HepG2 (cell line): ENCODE measurements at regions not wholly inside any gene's neighbourhood (a gene's known extent, or its start where the extent isn't known, plus 50 kb on each side); places are given as distances from the start of the nearest gene placed in this dataset.

Source experiments
- ATAC-seq: fragments of 200-7000 bp; cut with Tn5 transposase; 3 replicates; pipeline ENCODE4 v1.9.1; 2020; ENCODE audit warnings: mild to moderate bottlenecking, moderate library complexity
- BruUV-seq: library from RNA; stranded (reverse); fragments of 400-500 nt; replicated peaks from 2 replicates; lab custom pipeline; 2021; lab: Mats Ljungman, UMichigan
- CTCF ChIA-PET: fragments of 300-600 bp; formaldehyde crosslinking; extraction: SDS; loops from one replicate; lab custom pipeline; 2021; ENCODE audit warnings: low total read pairs, inconsistent platforms, low intra/inter-chr PET ratio; lab: Yijun Ruan, JAX
- POLR2A ChIA-PET: fragments of 350-600 bp; sonication (Branson Sonifier 250); formaldehyde crosslinking; loops from one replicate; lab custom pipeline; 2020; ENCODE audit warnings: antibody characterized with exemption, inconsistent platforms; lab: Yijun Ruan, JAX
- DNase-seq: peaks from one replicate; pipeline ENCODE4 v3.0.0-alpha.2; 2015; ENCODE audit warnings: low spot score
- FAIRE-seq: peaks from 3 replicates; lab custom pipeline; 2011; peaks lifted over from hg19 to GRCh38; lab: Jason Lieb, UNC
- H2AFZ ChIP-seq: one replicate; pipeline ENCODE4 v1.6.1; 2011; ENCODE audit warnings: low read length, inconsistent platforms
- H3K27ac ChIP-seq: fragments of 300-600 bp; 3 replicates; pipeline ENCODE4 v1.8.0; 2011; ENCODE audit warnings: mixed run types, mild to moderate bottlenecking, mixed read lengths, low read length, inconsistent platforms; ENCODE audit not compliant: insufficient read depth; ENCODE audit errors: extremely low read length
- H3K27me3 ChIP-seq, 2 experiments: fragments of 200-600 bp in 1 of 2; 2 replicates in 1 of 2; 3 replicates in 1 of 2; pipeline versions ENCODE4 v1.6.0 to v1.8.0; 2011; ENCODE audit warnings: low read length in 2 of 2, mild to moderate bottlenecking in 2 of 2, moderate library complexity in 2 of 2, inconsistent platforms in 1 of 2; ENCODE audit not compliant: insufficient read depth in 2 of 2, control insufficient read depth in 1 of 2
- H3K36me3 ChIP-seq, 2 experiments: fragments of 200-600 bp in 1 of 2; replicated peaks in 1 of 2; 2 replicates in 1 of 2; 3 replicates in 1 of 2; pipeline versions ENCODE4 v1.5.1 to v1.8.0; 2011; ENCODE audit warnings: low read length in 2 of 2, inconsistent platforms in 1 of 2; ENCODE audit not compliant: insufficient read depth in 2 of 2, control insufficient read depth in 1 of 2
- H3K4me1 ChIP-seq: 2 replicates; pipeline ENCODE4 v1.5.1; 2012; ENCODE audit warnings: low read length, inconsistent platforms; ENCODE audit not compliant: insufficient read depth
- H3K4me2 ChIP-seq: 2 replicates; pipeline ENCODE4 v1.6.0; 2011; ENCODE audit warnings: low read depth, low read length, inconsistent platforms
- H3K4me3 ChIP-seq, 3 experiments: fragments of 200-600 bp in 1 of 3; sonication (generic), shearing (Covaris generic) in 1 of 3; replicated peaks in 1 of 3; 2 replicates each; pipeline ENCODE4 v1.5.1; 2011 to 2016; ENCODE audit warnings: low read length in 3 of 3, inconsistent platforms in 2 of 3, low read depth in 2 of 3, mild to moderate bottlenecking in 2 of 3, control low read depth in 1 of 3, mixed read lengths in 1 of 3; ENCODE audit not compliant: insufficient read depth in 1 of 3
- H3K79me2 ChIP-seq: one replicate; pipeline ENCODE4 v1.6.1; 2011; ENCODE audit warnings: low read length, inconsistent platforms; ENCODE audit not compliant: insufficient read depth
- H3K9ac ChIP-seq: 2 replicates; pipeline ENCODE4 v1.6.0; 2011; ENCODE audit warnings: mild to moderate bottlenecking, low read depth, low read length, inconsistent platforms; ENCODE audit not compliant: insufficient read depth
- H3K9me3 ChIP-seq: 2 replicates; pipeline ENCODE4 v1.5.1; 2012; ENCODE audit warnings: mild to moderate bottlenecking, low read length
- H4K20me1 ChIP-seq: 2 replicates; pipeline ENCODE4 v1.6.0; 2011; ENCODE audit warnings: inconsistent platforms, mild to moderate bottlenecking, low read length, moderate library complexity; ENCODE audit not compliant: insufficient read depth
- CREBL2 ChIP-seq: sonication (generic); formaldehyde crosslinking; IDR thresholded peaks from 2 replicates; pipeline ENCODE4 v1.8.1; 2023; ENCODE audit warnings: missing genetic modification reagents, mild to moderate bottlenecking, borderline replicate concordance
- HDAC1 ChIP-seq: sonication (generic); formaldehyde crosslinking; IDR thresholded peaks from 2 replicates; pipeline ENCODE4 v1.5.1; 2020; ENCODE audit warnings: mild to moderate bottlenecking, missing genetic modification reagents
- HOXA7 ChIP-seq: sonication (generic); formaldehyde crosslinking; IDR thresholded peaks from 2 replicates; pipeline ENCODE4 v1.8.1; 2022; ENCODE audit warnings: mild to moderate bottlenecking, missing genetic modification reagents, moderate library complexity
- RAD51 ChIP-seq: fragments of 450-650 bp; IDR thresholded peaks from 2 replicates; pipeline ENCODE4 v1.6.1; 2016; ENCODE audit warnings: borderline replicate concordance
- TAF1 ChIP-seq: sonication (generic); formaldehyde crosslinking; IDR thresholded peaks from 2 replicates; pipeline ENCODE4 v1.4.0; 2020; ENCODE audit warnings: missing genetic modification reagents
- TGIF2 ChIP-seq: IDR thresholded peaks from 2 replicates; pipeline ENCODE4 v1.6.1; 2016; ENCODE audit warnings: control low read depth, missing compliant biosample characterization
- ZFY ChIP-seq: sonication (generic); formaldehyde crosslinking; IDR thresholded peaks from 2 replicates; pipeline ENCODE4 v1.4.0; 2020; ENCODE audit warnings: missing genetic modification reagents
- ZNF180 ChIP-seq: sonication (generic); formaldehyde crosslinking; IDR thresholded peaks from 2 replicates; pipeline ENCODE4 v1.4.0; 2020; ENCODE audit warnings: low read depth, missing genetic modification reagents, borderline replicate concordance
- ZNF468 ChIP-seq: sonication (generic); formaldehyde crosslinking; IDR thresholded peaks from 2 replicates; pipeline ENCODE4 v1.8.0; 2022; ENCODE audit warnings: mild to moderate bottlenecking, moderate library complexity, missing genetic modification reagents
- ZNF792 ChIP-seq: IDR thresholded peaks from 2 replicates; pipeline ENCODE4 v1.6.1; 2016
- WGBS: methylation state at CpG from one replicate; pipeline ENCODE4 v1.1.6; 2017; ENCODE audit warnings: low lambda C conversion rate; 5-methylcytosine and 5-hydroxymethylcytosine counted together
- in situ Hi-C: cut with HindIII; loops from 2 replicates; pipeline ENCODE4 v1.10.0; 2017; ENCODE audit warnings: low pct_unique_long_range_greater_than_20kb; ENCODE audit not compliant: extremely low pct_ligation_motif_present
- intact Hi-C: fragments of 100-400 bp; cut with micrococcal nuclease; formaldehyde crosslinking; loops from one replicate; pipeline ENCODE4 v1.10.0; 2022; ENCODE audit not compliant: unreplicated experiment
- TF ChIP-seq, protein P1 (sequence below), 2 experiments: sonication (generic) in 1 of 2; formaldehyde crosslinking in 1 of 2; IDR thresholded peaks; 2 replicates each; pipeline versions ENCODE4 v1.4.0 to v1.6.1; 2016 to 2020; ENCODE audit warnings: borderline replicate concordance in 1 of 2, low read depth in 1 of 2, mild to moderate bottlenecking in 1 of 2, missing genetic modification reagents in 1 of 2
- TF ChIP-seq, protein P2 (sequence below): IDR thresholded peaks from 2 replicates; pipeline ENCODE4 v1.6.1; 2016; ENCODE audit warnings: missing genetic modification reagents, missing compliant biosample characterization
- TF ChIP-seq, protein P3 (sequence below): sonication (generic); formaldehyde crosslinking; IDR thresholded peaks from 2 replicates; pipeline ENCODE4 v1.4.0; 2020; ENCODE audit warnings: missing genetic modification reagents; ENCODE audit errors: not compliant biosample characterization

GRCh38 chr10:1824928-1825327 lies 87.6 kb upstream of the ADARB2 start:
- no peaks in the 10 kb centered on the region for H3K79me2 ChIP-seq
- no peak overlapping the region for H3K27ac ChIP-seq
- H3K9me3 ChIP-seq: peaks cover 5% of the 10 kb centered on the region; the same call in 1 of the 2 replicates

More at GRCh38 chr10:1824928-1825327, 87.6 kb upstream of the ADARB2 start:
- no peak for TF ChIP-seq CREBL2 (CRISPR knock-in tag)
- TF ChIP-seq, protein P1, sequence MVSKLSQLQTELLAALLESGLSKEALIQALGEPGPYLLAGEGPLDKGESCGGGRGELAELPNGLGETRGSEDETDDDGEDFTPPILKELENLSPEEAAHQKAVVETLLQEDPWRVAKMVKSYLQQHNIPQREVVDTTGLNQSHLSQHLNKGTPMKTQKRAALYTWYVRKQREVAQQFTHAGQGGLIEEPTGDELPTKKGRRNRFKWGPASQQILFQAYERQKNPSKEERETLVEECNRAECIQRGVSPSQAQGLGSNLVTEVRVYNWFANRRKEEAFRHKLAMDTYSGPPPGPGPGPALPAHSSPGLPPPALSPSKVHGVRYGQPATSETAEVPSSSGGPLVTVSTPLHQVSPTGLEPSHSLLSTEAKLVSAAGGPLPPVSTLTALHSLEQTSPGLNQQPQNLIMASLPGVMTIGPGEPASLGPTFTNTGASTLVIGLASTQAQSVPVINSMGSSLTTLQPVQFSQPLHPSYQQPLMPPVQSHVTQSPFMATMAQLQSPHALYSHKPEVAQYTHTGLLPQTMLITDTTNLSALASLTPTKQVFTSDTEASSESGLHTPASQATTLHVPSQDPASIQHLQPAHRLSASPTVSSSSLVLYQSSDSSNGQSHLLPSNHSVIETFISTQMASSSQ (IDR thresholded peaks at IDR 0.05; ENCODE audit: low read depth): no peak
- TF ChIP-seq, protein P1 (CRISPR knock-in tag; IDR thresholded peaks at IDR 0.05; ENCODE audit: borderline replicate concordance): no peak
- TF ChIP-seq HDAC1 (CRISPR knock-in tag): no peak
- TF ChIP-seq ZNF180: no peak
- no peak for TF ChIP-seq ZNF792 (CRISPR knock-in tag)
- no peak for TF ChIP-seq ZNF468 (CRISPR knock-in tag)
- TF ChIP-seq ZFY: no peak
- no peak for TF ChIP-seq HOXA7
- TF ChIP-seq, protein P2, sequence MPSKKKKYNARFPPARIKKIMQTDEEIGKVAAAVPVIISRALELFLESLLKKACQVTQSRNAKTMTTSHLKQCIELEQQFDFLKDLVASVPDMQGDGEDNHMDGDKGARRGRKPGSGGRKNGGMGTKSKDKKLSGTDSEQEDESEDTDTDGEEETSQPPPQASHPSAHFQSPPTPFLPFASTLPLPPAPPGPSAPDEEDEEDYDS (CRISPR knock-in tag): no peak
- TF ChIP-seq TGIF2 (CRISPR knock-in tag): no peak
- TF ChIP-seq RAD51: no peak
- TF ChIP-seq, protein P3, sequence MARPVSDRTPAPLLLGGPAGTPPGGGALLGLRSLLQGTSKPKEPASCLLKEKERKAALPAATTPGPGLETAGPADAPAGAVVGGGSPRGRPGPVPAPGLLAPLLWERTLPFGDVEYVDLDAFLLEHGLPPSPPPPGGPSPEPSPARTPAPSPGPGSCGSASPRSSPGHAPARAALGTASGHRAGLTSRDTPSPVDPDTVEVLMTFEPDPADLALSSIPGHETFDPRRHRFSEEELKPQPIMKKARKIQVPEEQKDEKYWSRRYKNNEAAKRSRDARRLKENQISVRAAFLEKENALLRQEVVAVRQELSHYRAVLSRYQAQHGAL: no peak
- no peak for TF ChIP-seq TAF1 (CRISPR knock-in tag)
- Histone ChIP-seq H3K36me3 (no peaks in the 10 kb centered on the region), H3K4me2 (no peak overlapping the region), H3K4me1 (no peaks in the 10 kb centered on the region), H4K20me1 (no peaks in the 10 kb centered on the region), H3K27me3 (no peaks in the 10 kb centered on the region), H3K4me3 (no peak overlapping the region), H3K9ac (no peak overlapping the region), H2AFZ (no peak overlapping the region)
- intact Hi-C loops: no loop called here
- in situ Hi-C loops: no loop called here
- no peak for FAIRE-seq
- ChIA-PET CTCF (no interaction called here), POLR2A (no interaction called here)
- 1% methylated on average over 3 of the region's 3 CpGs for WGBS
- DNase-seq: no peak
- ATAC-seq: no peak
- BruUV-seq: no TSS peak
